GM18873 (cell line): ENCODE measurements at regions not wholly inside any gene's neighbourhood (a gene's known extent, or its start where the extent isn't known, plus 50 kb on each side); places are given as distances from the start of the nearest gene placed in this dataset.

Experiments
- ATAC-seq: cut with Tn5 transposase; IDR thresholded peaks from one replicate; pipeline ENCODE4 v1.9.1; 2021; ENCODE audit warnings: mild to moderate bottlenecking, moderate library complexity, moderate number of reproducible peaks; ENCODE audit not compliant: unreplicated experiment, low FRiP score

DNA sequence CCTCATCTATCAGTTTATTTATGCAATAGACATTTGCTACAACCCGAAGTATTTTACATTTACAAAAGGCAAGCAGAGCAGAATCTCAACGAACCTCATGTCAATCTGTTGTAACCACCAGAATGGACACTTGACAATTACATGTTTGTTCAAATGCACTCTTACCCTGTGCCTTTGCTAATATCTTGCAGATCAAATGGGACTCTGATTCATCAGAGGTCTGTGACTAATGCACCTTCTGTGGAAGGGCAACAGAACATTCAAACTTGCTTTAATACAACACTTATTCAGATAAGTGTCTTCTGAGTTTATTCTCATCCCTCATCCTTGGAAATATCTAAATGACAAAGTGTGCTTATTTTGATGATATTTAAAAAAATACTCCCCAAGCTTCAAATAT, 644.7 kb upstream of the PCDH10 start:
- ATAC-seq, result no peak

DNA sequence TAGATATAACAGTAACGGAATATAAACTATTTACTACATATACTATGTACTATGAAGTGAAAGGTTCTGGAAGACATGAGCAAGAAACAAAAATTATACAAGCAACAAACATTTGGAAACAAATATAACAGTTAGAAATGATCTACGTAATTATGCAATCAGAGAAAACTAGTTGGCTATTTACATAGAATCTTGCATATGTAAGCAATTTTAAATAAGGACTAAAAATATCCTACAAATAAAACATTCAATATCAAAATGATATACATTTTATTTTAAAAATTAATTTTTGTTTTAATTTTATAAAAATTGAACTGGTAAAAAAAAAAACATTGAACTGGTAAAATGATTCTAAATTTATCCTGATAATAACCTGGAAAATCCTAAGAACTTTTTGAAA, 642.5 kb upstream of the PCDH10 start:
- ATAC-seq, result no peak

DNA sequence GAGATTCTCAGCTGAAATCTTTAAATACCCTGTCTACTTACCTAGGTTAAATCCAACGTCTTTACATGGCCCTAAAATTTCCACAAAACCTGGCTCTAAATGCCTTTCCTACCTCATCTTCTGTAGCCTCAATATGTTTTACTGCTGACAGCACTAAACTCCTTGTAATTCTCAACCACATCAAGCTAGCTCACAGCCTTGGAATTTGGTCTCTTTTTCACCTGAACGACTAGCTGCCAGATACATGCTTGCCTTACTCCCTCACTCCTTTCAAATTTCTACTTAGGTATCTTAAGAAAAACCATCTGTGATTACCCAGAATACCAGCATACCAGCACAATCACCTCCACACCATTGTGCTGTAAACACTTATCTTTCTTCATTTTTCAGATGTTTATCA, 635.6 kb upstream of the PCDH10 start:
- no peak for ATAC-seq

DNA sequence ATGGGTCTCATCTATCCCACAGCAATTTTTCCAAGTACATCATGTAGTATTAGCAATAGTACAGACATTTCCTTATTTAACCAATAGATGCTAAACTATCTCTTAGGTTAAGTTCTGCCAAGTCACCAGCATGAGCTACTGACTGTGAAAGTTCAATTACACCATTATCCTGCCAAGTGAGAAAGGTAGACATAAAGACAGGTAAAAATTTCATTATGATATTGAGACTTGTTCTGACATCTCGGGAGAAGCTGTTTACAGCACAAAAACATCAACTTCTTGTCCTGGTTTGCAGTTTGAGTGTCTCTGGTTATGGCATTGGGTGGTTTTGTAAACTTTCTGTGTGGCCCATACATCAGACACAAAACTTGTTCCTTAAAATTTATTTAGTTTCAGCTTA, 622.4 kb upstream of the PCDH10 start:
- ATAC-seq, result no peak

DNA sequence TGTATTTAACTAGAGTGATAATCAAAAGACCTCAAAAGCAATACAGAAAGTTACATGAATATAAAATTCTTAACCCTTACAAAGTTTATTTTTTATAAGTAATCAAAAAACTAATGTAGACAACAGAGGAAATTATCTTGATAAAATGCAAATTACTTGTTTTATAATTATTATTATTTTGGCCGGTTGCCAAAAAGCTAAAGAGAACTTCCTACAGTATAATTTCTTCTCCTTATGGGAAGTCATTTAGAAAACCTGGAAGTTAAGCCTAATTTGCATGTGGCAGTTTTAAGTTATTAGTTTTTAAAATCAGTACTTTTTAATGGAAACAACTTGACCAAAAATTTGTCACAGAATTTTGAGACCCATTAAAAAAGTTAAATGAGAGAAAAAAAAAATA, 621.3 kb upstream of the PCDH10 start:
- no peak for ATAC-seq

DNA sequence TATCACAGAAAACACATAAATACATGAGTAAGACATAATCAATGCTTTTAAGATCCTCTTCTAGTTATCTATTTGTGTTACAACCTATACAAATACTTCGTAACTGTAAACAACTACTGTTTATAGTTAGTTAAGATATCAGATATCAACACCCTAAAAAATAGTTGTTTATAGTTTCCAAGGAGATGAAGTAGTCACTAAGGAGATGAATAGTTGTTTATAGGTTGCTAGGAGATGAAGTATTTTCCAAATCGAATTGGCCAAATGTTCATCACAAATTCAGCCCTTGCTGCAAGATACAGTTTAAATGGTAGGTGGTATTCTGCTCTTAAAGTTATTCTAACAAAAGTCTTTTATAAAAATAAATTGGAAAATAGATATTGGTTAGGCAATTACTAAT, 618.2 kb upstream of the PCDH10 start:
- no peak for ATAC-seq

DNA sequence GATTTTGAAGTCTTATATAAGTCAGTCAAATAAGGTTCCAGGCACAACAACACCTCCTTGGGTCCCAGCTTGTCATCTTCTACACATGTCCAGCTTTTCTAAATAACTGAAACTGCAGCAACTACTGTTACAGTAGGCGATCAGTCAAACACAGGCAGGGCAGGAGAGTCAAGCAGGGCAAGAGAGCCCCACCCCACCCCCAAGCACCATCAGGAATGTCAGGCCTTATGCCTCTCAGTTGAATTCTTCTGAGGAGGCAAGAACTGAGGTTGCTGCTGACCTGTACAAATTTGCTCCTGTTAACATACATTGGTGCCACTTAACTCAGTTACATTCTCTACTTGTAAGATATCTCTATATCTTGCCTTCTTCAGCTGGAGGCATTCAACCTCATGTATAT, 608.8 kb upstream of the PCDH10 start:
- ATAC-seq, result no peak

DNA sequence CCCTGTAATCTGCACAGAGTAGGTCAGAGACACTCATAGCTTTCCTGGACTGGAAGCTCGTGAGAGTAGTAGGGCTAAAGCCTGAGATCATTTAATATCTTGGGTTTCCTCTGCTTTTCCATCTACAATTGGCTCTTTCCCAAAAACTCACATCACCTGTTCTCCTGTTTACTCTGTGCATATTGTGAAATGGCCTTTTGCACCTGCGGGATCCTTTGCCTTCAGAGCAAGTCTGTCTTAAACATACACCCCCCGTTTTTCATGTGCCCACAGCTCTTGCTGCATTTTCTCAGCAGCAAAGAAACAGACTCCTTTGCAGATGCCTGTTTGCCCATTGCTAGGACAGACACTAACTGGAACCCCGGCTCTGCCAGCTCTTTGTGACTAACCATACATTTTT, 608.3 kb upstream of the PCDH10 start:
- ATAC-seq, result no peak

DNA sequence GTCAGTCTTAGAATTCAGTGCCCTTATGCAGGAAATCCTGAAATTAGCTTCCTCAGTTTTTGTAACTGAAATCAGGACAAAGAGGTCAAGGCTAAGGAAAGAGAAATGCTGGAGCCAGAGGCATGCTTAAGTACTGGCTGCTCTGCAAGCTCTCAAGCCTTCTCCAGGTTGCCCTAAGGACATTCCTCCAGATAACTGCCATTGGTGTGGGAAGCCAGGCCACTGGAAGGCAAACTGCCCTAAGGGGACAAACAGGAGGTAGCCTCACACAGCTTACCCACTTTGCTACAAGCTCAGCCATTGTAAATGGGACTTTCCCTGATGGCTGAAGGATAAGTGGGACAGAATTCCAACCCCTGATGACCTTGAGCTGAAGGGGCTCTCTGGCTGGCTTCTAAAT, 606.9 kb upstream of the PCDH10 start:
- no peak for ATAC-seq

DNA sequence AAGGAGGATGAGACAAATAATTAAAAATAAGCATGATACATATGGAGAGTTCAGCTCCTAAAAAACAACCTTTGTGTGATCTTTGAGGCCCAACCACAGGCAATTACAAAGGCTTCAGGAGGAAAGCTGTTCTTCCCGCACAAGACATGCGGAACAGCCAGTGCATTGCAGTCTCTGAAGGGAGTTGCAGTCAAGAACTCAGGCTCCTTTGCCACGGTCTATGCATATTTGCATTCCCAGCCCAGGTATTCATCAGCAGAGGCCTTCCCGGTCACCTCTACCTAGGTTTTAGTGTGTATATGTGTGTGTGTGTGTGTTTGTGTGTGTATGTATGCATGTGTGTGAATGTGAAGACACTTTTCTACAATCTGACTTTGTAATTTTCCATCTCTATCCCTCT, 600.6 kb upstream of the PCDH10 start:
- ATAC-seq, result no peak

DNA sequence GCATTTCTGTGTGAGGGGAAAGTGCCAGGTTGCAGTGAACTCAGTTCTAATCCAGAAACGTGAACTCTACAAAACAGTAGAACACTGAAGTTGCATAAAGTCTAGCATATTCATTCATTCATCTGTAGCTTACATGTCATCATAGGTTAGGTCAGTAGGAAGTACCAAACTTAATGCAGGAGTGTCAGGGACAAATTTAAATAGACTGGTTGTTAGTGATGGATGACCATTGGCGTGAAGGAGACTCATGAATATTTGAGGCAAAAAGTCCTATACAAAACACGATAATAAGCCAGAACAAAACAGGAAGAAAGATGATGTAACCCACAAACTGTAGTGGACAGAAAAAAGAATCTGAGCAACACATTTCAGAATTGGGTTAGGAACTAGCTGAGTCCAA, 592.8 kb upstream of the PCDH10 start:
- no peak for ATAC-seq

DNA sequence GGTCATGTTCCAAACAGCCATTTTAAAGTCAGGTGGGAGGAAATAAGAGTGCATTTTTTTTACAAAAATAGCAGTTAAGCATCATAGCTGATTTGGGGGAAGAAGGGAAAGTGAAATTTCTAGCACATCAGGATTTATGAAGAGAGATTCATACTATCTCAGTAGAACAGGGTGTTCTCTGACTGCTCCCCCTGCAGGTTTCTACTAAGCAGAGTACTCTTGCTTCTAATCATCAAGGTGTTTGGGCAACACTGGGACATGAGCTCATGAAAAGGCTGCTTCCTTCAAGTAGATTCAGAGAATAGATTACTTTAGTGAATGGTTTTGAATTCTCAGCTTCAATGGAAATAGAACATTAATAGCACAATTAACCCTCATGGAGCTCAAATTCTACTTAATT, 591.4 kb upstream of the PCDH10 start:
- ATAC-seq, result no peak

DNA sequence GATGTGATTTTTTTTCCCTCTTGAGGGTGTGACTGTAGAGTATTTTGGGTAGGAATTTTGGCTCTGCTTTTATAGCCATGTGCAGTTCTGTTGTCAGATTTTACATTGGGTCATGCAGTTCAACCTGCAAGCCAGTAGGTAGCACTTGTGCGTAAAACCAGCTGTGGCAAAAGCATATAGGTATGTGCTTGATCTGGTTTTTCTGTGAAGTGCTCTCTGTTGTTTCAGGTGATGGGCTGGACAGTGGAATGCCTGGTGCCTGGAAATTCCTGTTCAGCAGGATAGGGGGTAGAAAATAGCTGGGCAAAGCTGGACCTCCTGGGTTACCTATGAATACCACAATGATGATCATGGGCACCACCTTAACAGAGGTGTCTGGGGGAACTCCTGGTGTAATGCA, 584.2 kb upstream of the PCDH10 start:
- no peak for ATAC-seq

DNA sequence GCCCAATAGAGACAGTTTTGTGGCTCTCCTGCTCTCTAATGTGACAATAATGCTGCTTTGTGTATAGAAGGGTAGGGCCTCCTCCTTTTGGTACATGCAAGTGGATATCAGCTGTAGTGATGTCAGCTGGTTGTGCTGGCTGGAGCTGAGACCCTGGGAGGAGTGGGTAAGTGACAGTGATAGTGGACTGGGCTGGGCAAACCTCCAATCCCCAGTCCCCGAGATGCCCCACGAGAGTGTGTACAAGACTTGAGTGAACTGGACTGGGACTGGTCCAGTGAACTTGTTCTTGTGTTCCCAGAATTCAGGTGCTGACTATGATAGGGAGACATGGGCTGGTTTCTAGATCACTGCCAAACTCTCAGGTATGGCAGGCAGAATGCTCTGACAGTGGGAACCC, 583.6 kb upstream of the PCDH10 start:
- no peak for ATAC-seq

DNA sequence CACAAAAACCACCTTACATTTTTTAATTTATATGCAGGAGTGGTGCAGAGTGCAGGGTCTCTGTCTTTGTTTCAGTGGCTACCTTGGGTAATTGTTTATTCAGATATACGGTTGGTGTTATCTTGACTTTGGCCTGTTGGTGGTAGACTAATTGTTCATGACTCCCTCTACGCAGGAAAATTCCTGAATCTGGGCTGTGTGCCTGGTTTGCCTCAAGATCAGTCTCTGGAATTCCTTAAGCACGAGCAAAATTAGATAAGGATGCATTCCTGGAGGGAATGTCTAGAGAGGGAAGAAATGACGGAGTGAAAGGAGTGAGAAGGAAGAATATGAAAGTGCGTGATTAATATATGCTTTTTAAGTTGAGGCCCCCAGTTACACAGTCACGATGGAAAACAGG, 576.9 kb upstream of the PCDH10 start:
- ATAC-seq, result no peak

DNA sequence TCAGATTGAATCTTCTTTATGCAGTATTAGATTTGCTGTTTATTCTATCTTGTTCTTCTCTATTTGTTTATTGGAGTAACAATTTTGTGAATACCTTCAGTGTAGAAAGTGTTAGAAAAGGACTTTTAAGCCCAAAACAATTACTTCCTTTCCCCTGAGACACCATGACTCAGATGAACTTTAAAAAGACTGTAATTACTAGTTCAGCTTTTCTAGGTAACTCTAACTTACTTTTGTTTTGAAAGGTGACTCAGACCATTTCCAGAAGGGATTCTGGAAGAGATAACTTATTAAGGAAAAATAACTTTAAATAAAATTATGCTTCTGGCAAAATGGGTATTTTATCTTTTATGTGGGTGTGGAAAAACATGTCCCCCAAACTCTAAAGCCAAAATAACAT, 561.5 kb upstream of the PCDH10 start:
- ATAC-seq, result no peak

DNA sequence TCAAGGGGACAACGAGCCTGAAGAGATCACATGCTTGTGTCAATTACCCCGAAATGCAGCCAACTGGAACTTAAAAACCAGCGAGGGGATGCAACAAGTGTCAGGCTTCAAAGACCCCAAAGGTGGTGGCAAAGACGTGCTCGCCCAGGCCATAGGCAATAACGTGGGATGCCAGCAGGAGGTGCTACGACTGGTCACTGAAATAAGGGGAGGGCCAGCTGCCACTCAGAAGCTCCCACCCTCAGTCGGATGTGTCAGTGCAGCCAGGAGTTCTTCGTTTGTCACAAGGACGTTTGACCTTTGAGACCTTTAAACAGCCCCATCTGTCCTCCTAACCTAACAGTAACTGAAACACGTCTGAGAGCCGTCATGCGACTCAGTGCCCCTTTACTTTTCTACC, 556.8 kb upstream of the PCDH10 start:
- no peak for ATAC-seq

DNA sequence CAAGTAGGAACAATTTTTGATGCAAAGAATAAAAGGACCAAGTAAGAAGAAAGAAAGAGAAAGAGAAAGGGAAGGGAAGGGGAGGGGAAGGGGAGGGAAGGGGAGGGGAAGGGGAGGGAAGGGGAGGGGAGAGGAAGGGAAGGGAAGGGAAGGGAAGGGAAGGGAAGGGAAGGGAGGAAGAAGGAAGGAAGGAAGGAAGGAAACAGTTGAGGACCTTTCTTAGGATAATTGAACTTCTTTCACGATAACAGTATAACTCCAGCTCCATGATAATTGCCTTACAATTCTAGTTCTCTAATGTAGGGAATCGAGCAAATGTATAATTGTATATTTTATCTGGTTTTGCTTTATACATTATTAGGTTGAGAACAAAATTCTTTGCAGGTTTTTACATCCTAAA, 556.2 kb upstream of the PCDH10 start:
- no peak for ATAC-seq

DNA sequence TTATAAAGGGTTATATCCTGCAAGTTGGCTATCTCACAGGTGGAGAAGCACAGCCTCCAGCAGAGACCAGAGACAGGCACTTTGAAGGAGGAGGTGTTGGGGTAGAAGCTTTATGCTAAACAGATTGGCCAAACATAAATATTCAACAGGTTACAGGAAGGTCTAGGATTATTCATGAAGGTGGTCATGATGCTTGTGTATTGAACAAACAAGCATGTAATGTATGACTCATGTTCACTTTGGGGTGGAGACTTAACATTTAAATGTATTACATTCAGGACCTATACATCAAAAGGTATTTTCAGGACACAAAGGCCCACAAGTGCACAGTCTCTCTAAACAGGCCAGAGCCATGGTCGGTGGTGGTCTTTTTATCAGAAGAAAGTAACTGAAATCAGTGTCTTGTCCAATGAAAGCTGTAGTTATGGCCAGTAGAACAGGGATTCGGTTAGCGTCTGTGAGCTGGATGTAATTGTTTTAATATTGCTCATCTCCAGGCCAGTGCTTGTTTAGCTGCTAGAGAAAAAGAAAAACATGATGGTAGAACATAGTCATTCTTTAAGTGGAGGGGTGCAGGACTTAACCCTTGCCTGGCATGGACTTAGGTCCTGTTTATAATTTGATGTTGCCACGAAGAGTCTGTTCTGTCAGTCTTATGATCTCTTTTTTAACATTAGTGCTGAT, 555.2 kb upstream of the PCDH10 start:
- ATAC-seq, result no peak

DNA sequence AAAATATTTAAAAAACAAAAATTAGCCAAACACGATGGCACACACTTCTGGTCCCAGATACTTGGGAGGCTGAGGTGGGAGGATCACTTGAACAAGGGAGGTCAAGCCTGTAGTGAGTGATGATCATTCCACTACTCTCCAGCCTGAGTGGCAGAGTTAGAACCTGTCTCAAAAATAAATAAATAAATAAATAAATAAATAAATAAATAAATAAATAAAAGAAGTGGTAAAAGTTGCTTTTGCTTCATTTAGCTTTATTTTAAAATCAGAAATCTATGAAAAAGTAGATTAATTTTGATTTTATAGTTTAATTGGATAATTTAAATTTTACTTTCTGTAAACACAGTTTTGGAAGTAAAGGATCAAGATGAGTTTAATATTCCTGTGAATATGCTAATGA, 552.9 kb upstream of the PCDH10 start:
- ATAC-seq, result no peak

DNA sequence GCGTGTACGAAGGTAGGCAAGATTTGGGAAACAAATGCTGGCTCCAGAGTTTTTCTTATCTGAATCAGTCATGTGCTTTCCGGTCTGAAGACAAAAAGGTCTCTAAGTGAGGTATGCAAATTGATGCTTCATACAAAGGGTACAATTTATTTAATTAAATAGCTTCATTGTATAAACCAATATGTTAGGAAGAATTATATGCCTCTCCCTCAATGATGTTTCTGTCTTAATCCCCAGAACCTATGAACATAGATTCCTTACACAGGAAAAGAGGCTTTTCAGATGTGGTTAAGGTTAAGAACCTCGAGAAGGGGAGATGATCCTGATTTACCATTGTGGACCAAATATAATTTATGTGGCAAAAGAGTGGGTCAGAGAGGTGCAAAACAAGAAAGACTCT, 543.5 kb upstream of the PCDH10 start:
- ATAC-seq, result no peak

DNA sequence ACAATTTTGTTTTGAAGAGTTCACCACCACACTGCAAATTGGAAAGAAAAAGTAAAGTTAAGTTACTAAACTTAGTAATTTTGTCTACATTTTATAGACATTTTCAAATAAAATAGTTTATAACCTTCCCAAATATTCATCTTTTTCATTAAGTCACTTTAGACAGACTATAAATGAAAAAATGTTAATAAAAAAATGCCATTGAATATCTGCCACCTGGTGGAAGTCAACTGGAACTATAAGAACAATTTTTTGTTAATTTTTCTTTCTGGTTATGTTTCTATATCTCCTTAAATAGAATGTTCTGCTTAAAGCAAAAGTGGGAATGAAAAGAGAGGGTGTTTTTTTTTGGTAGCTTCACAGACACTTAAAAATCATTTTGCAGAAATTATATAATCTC, 534.4 kb upstream of the PCDH10 start:
- ATAC-seq, result no peak

DNA sequence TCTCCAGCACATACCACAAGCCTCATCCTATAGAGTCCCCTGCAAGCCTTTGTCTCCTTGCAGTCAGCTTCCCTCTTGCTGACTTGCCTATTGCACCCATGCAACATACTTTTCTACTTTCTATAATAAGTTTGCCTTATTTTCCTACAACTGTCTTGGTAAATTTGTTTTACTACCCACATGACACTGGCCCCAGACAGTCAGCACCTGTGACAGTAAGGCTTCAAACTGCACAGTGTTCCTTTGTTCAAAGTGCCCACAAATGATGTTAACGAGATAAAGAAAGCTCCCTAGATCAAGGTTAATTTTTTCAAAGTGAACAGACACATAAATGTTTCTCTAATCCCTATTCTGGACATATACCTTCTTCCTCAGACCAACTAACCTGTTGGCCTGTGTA, 529.1 kb upstream of the PCDH10 start:
- no peak for ATAC-seq
